ENCODE measurements at regions not wholly inside any gene's neighbourhood (a gene's known extent, or its start where the extent isn't known, plus 50 kb on each side); places are given as distances from the start of the nearest gene placed in this dataset.

DNA sequence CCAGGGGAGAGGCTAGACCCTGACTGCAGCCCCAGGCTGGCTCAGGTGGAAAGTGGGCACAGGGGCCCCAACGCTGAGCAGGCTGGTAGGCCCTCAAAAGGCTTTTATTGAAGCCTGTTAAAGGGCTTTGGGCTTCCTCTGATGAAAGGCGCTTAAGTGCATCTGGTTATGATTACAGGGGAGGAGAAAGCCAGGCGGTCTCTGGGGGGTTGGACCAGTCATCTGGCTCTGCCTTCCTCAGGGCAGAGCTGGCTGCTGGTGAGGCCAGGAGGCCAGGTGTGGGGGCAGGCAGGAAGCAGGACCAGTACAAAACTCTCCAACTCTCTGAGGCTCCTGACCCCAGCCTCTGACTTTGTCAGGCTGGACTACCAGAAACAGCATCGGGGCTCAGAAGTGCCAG, 68.8 kb upstream of the BCOR start:
- peak; percentile 61 for DNase-seq (ENCODE audit: low spot score)

DNA sequence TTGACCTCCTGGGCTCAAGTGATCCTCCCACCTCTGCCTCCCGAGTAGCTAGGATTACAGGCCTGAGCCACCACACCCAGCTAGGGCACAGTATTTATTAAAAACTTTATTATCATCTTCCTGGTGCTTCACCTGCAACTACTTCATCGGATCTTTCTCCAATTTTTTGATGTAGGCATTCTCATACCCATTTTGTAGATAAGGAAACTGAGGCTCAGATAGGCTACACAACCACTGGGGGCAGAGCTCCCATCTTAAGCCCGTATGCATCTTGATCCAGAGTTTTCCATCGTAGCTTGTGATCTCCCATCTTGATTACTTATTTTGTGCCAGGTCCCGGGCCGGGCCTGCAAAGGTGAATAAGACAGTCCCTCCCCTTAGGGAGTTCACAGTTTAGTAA, 68.1 kb upstream of the BCOR start:
- DNase-seq (ENCODE audit: low spot score), result no peak

DNA sequence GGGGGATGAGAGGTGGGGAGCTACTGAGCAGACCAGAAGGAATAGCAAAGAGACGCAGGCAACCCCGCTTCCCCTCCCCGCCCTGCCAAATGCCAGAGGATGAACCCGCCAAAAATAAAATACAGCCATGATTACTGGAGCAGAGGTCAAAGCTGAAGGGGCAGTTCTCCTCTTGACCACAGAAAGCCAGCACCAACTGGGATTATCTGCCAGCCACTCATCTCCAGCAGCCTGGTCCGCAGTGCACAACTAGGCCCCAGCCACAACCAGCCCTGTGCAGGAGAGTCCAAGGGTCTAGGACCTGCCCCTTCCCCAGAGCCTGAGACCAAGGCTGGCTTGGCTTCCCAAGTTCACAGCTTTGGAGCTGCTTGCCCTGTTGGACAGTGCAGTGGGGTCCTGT, 67.4 kb upstream of the BCOR start:
- no peak for DNase-seq (ENCODE audit: low spot score)

DNA sequence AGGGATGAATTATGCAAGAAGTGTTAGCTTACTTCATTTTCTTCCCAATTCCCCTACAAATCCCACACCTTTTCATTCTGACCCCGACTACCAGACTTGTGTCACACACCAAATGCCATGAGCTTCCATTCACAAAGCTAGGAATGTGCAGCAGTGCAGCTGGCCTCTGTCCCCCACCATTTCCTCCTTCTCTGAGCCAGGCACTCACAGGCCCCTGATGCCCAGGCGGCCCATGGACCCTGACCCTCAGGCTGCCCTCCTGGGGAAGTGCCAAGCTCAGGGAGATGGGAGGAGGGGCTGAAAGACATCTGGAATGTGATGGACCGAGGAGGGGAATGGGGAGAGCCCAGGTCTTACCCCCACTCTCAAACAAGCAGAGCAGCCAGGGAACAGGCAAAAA, 67.0 kb upstream of the BCOR start:
- no peak for DNase-seq (ENCODE audit: low spot score)

DNA sequence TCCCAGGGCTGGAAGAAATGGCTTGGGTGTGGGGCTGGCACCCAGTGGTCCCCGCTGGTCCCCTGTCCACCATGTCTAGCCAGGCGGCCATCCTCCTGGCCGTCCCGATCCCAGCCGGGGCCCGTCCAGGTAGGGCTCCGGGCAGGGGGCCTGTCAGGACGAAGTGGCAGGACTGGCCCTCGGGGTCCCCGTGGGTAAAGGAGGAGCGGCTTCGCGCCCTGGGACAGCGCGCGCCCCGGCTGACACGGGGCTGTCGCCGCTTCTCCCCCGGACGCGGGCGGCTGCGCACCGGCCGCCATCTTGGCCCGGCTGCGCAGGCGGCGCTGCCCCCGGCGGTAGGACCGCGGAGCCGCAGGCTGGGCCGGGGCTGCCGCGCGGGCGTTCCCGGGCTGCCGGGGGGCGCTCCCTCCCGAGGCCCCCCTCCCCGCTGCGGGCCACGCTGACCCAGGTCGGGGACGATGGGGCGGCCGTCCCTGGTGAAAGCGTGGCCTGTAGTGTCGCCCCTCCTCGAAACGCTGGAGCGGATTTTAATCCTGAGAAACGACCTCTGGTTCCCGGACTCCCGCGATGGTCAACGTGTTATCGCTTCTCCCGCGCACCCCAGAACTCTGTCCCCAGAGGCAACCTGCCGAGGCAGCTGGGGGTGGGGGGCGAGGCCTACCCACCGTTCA, 60.4 kb upstream of the BCOR start:
- peak; percentile 88 for DNase-seq (ENCODE audit: low spot score)

DNA sequence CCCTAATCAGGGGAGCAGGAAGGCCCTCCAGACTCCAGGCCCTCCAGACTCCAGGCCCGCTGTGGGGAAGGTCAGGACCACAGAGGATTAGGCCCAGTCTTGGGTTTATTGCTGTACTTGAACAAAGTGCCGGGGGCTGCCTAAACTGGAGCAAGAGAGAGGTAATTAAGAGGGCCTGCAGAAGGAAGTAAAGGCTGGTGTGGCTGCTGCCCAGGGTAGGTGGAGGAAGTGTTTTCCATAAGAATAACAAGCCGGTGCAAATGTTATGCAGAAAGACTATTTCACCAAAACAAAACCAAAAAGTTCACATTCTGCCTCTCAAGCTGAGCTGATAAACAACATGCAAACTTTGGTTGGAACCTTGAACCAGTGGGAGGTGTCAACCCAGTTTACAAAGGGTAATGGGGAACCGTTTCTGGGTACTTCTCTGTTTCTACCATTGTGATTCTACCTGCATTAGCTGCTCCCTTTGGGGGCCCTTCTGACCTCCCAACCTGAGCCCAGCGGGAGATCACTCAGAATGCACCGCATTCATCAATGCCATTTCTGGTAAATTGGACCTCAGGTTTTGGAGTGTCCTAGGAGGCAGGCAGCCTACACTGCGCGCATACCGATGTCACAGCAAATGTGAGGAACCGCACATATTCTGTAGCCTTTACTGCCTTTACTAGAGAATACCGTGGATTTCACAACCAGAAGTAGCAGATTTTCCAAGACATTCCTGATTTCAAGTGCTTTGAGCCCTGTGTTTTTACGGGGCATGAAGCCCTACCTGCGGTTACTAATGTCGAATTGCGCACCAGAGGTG, 59.7 kb upstream of the BCOR start:
- DNase-seq (ENCODE audit: low spot score), result no peak

DNA sequence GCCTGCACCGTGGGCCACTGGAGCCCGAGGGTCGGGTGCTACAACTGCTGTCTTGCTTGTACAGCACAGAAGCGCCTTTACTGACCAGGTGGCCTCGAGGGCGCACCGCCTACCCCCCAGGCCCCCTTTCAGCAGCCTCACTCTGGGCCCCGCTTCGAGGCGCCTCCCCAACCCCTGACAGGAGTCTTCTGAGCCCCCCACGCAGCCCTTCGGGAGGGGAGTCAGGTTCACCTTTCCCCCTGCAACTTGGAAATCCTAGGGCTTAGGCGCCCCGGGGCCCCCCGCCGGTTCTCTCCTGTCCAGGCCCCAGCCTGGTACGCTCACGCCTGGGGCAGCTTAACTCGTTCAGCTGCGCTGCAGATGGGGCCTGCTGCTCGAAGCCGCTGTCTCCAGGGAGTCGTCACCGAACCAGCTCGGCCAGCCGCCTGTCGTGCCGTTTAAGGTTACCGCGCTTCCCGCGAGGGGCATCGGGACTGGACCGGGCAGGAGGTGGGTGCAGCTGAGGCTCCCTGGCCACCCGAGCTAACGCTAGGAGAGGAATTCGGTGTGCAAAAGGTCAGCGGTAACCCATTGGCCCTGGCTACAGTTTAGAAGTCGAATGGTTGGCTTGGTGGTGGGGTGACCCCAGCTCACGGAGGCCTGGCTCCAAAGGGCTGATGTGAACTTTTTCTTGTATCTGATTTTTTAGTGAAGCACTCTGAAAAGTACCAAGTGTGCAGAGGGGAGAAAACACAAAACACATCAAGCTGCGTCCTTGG, 58.9 kb upstream of the BCOR start:
- DNase-seq (ENCODE audit: low spot score), result no peak

DNA sequence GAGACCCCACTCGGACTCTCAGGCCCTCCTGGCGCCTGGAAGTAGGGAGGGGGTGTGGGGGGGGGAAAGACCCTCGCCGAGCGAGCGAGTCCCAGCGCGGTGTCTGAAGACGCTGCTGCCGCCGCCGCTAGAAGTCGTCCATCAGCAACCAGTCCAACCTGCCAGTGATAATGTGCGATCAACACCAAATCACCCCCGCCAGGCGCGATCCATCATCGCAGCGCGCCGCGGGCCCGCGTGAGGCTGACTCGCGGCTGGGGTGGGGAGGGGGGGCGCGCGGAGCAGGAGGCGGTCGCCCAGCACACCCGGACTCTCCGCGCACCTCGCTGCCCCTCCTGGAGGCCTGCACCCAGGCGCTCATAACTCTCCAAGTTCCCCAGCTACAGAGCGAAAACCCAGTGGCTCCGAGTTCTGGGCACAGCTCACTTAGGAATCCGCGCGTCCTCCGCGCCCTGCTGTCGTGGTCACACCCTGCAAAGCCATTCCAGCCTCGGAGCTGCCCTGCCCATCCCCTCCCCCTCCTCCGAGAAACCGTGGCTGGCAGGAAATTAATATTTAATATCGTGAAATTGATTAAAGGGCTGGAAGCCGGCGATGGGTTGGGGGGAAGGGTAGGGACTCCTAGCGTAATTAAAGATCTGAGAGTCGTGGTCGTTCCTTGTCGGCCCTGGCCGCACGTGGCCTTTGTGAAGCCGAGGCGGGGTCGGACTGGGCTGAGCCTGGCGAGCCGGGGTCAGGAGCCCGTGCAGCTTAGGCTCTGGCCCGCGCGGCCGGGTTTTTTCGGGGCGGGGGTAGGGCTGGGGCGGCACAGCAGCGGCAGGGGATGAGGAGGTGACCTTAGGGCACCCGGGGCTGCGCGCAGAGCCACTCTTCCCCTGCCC, 58.1 kb upstream of the BCOR start:
- DNase-seq (ENCODE audit: low spot score), result peak; percentile 51

DNA sequence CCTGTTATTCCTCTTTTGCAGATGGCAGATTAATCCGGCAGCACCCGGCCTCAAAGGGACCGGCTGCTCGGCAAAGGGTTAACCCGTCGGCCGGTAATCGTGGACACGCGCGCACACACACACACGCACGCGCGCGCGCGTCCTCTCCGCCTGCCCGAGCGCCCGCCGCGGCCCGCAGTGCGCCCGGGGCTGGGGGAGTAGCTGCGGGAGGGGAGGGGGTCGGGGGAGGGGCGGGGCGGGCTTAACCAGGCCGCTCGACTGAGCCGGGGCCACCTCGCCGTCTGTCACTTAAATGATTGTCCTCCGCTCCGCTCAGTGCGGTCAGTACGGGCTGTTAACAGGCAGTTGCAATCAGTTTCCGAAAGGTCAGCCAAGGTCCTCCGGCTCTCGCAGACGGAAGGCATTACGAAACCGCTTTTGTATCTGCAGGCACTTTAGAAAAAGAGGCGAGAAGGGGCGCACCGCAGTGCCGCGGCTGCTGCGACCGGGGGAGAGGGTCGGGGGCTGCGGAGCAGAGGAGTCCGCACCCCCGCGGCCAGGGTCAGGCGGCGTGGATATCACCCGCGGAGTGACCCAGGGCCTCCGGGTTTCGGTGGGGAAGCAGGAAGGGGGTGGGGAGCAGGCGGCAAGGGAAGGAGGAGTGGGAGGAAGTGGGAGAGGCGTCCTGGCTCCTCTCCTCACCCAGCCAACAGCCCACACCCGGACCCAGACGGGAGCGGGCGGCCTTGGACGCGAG, 57.3 kb upstream of the BCOR start:
- peak; percentile 83 for DNase-seq (ENCODE audit: low spot score)

DNA sequence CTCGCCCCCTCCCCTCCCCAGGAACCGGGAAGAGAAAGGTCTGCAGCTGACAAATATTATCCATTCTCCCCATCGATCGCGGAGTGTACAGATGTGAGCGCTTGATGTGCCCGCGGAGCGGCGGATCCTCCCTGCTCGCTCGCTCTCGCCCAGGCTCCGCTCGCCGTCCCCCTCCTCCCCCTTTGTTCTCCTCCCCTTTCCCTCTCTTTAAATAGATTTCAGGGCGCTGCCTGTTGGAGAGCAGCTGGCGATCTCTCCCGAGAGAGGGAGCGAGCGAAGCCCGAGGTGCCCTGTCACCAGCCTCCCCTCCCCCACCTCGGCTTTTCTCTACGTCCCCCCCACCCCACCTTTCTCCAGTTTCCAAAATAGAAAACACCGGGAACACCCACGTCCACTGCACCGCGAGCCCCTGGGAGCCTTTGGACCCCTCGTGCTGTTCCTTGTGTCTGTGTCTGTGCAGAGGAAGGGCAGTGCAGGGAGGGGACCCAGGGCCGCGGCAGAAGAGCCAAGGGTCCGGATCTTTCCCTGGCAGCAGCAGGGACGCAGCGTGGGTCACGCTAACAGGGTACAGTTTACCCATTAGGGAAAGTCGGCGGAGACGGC, 56.6 kb upstream of the BCOR start:
- DNase-seq (ENCODE audit: low spot score), result peak; percentile 75

DNA sequence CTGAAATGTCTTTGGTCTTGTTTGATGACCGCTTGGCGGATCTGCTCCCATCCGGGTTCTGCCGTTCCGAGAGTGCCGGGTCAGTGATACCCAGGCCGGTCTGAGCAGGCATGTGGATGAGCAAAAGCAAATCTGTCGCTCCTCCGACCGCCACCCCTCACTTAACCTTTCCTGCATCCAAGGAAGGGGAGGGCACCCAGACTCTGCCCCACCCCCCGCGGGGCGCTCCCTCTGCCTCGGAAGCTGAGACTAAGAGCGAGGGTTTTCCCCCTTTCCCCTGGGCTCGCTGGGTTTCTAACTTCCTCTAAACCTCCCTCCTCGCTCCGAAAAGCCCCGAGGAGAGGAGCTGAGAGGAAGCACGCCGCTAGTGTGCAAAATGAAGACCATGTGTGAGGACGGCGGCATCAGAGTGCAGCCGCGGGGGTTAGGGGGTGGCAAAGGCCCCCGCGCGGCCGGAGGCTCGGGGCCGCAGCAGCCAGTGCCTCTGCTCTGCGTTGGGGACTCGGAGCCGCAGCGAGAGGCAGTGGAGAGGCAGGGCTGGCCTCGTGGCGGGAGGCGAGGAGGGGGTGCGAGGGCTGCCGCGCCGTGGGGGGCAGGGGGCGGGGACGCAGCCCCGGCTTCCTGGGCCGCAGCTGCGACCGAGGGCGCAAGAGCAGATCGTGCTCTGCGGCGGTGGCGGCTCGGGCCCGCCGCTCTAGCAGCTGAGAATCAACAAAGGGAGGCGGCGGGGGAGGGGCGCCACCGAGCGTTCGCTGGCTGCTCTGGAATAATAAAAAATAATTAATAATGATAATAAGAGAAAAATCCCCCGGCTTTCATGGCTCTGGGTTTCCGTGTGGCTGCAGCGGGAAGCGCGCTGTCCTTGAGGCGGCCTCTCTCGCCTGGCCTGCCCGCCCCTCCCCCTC, 55.8 kb upstream of the BCOR start:
- peak; percentile 81 for DNase-seq (ENCODE audit: low spot score)

DNA sequence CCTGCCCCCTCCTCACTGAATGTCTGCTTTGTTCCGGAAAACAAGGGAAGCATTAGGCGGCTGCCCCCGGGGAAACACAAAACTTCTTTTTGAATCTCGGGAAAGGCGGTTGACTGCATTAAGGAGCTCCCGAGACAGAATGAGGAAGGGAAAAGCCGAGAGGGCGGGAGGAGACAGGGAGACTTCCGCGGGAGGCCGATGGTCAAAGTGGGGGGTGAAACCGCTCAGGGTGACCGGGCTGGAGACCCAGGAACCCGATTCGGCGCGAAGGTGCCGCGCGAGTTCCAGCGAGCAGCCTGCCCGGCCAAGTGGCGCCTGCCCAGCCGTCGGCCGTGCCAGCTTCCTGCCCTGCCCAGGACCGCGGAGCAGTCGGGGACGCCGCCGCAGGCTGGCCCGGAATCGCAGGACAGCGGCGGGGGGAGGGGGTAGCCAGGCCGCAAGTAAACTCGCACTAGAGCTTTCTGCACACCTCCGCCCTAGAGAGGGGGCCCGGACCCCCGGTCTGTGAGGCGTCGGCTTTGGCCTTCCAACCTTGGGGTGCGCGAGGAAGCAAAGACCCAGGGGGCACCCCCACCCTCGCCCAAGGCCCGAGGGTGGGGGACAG, 55.1 kb upstream of the BCOR start:
- DNase-seq (ENCODE audit: low spot score), result no peak

DNA sequence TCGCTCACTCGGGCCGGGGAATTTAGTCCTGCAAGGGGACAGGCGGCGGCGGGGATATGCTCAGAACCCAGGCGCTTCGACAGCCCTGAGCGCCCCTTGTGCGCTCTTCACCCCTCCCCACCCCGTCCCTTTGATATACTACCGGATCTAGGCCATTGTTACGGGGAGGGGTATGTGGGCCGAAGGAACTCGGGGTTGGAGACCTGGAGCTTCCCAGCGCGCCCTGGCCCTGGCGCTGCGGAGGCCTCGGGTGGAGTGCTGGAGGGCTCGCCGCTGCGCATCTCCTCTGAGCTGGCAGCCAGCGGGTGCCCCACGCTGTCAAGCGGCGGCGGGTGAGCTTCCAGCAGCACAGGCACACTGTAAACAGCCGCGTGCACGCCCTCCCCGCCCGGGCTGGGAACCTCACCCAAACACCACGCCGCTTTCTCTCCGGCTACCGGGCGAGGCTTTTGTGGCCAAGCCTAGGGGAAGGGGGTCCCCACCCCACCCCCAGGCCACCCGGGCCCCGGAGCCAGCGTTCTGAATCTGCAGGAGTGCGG, 54.5 kb upstream of the BCOR start:
- no peak for DNase-seq (ENCODE audit: low spot score)

DNA sequence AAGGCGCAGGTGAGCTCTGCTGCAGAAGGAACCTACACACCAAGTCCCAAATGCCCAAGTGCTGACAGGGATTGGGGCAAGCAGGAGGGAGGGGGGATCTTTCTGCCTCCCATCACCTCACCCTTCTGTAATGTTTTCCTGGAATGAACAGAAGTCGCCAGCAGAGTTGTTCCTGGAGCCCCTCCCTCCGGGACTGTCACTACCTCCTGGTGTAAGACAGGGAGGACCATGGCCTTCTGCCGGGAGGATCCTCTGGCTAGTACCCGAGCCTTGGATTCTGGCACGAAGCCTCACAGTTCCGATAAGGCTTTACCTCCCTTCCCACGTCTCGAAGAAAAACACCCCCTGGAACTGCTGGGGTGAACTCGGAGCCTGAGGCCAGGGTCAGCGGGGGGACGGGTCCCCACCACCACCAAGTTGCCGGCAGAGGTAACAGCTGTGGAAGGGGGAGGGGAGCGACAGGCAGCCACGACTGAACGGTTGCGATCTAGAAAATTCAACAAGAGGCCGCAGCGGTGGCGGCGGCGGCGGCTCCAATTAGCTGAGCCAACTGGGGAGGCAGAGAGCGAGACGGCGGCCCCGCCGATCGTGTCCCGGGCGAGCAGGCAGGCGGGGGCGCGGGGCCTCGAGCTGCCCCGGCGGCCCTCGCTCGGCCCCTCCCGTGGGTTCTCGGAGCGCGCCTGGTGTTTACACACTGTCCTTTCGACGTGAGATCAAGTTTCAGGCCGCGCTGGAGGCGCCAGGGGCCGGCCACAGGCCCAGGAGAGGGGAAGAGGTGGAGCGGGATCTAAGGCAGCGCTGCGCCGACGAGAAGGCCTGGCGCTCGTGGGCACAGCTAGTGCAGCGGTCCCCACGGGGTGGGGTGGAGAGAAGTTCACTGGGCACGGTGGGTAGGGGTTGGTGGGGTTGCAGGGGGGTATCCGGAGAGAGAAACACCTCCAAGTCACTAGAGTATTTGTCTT, 53.7 kb upstream of the BCOR start:
- DNase-seq (ENCODE audit: low spot score), result no peak

DNA sequence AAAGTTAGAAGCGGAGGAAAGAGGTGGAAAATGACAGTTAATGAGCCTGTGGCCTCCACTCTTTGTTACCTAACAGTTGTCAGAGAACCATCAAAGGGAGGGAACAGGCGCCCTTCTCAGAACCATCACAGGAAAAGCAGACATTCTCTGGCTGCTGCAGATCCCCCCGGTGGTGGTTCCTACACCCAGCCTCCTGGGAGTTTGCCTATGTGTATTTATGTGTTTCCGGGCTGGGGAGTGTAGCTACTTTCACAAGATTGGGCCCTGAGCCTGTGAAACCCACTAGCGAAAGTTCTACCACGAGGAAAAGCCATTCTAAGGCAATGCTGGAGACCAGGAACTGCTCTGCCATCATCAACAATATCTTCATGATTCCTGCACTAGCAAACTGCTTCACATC, 52.7 kb upstream of the BCOR start:
- DNase-seq (ENCODE audit: low spot score), result no peak

DNA sequence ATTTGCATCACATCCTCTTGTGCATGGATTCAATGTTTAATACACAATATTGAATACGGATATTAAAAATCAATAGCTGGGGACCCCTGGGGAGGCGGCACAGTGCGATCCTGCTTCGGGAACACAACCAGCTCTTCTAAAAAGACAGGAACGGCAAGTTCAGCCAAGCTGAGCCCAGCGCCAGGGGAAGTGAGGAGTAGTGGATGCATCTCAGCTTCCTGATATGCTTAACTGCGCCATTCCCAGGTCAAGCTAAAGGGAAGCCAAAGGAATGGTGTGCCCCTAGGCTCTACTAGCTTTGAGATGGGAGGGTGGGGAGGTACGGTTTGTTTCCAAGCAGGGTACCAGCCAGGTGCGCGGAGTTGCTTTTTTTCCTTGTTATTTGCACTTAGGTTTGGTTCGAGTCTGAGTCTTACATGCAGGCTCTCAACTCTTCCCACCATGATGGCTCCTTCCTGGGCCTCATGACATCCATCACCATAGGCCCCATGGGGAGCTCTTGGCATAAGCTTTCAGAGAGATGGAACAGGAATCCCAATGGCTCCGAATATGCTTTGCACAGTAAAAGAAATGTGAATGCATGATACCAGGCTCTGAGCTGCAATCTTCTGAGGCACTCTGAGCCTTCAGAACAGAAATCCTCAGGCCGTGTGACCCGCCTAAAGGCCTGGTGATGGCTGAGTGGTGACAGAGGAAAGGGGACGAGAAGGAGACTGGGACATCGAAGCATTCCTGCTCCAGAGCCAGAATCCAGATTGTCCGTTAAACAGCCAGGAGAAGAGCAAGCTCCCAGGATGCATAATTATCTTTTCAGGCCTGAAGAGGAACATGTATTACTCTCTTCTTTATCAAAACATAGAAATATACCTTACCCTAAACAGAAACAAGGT, 51.8 kb upstream of the BCOR start:
- DNase-seq (ENCODE audit: low spot score), result no peak
